ENCODE measurements at regions not wholly inside any gene's neighbourhood (a gene's known extent, or its start where the extent isn't known, plus 50 kb on each side); places are given as distances from the start of the nearest gene placed in this dataset.

GRCh38 chr4:122052677-122053076, 99.5 kb upstream of the BLTP1 start (continued):
- TF ChIP-seq USF2 (IDR thresholded peaks at IDR 0.05; ENCODE audit: low read length) (no peak), POLR2A (IDR thresholded peaks at IDR 0.05; ENCODE audit: control extremely low read depth in 1 of 2, low read depth in 2 of 2, low read length in 2 of 2) (no peak), MAX (IDR thresholded peaks at IDR 0.05) (no peak), BACH1 (IDR thresholded peaks at IDR 0.05; ENCODE audit: low read length) (no peak), RXRA (IDR thresholded peaks at IDR 0.05; ENCODE audit: insufficient read depth, low read depth, low read length) (no peak), BCL11A (IDR thresholded peaks at IDR 0.05; ENCODE audit: low read depth in 2 of 2, low read length in 2 of 2) (no peak), CREB1 (IDR thresholded peaks at IDR 0.05) (no peak)

Measured in H1 (cell line).